ENCODE measurements at regions not wholly inside any gene's neighbourhood (a gene's known extent, or its start where the extent isn't known, plus 50 kb on each side); places are given as distances from the start of the nearest gene placed in this dataset.

- TF ChIP-seq CTCF (IDR thresholded peaks at IDR 0.05), result no peak
- TF ChIP-seq POLR2A (IDR thresholded peaks at IDR 0.05), result no peak
- no peak for TF ChIP-seq POLR2AphosphoS5 (IDR thresholded peaks at IDR 0.05)
Observed at GRCh38 chr6:66435321-66435720, 728.3 kb upstream of the EYS start.

All from prostate gland (tissue), 2 donors.